ENCODE measurements at regions not wholly inside any gene's neighbourhood (a gene's known extent, or its start where the extent isn't known, plus 50 kb on each side); places are given as distances from the start of the nearest gene placed in this dataset.
A peak's percentile ranks its signal among the peaks of the same experiment; 100 is the strongest.

DNA sequence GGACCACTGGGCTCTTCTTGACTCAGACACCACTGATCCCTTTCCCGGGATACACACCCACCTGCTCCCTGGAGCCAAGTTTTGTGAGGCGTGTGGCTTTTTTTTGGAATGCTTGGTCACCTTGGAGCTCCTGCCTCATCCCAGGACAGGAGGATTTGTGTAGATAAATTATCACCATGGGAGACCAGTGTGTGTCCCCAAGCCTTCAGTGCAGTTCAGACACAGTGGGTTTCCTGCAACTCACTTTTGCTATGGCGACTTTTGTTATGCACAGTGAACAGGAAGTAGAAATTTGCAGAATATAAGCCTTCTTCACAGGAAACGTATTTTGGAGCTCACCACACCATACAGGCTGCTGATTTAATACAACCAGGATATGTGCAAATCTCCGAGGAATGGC, 357.4 kb downstream of the PAX1 start:
- Histone ChIP-seq H2BK20ac (ENCODE audit: low read depth, low read length, poor library complexity, severe bottlenecking) (no peak overlapping the region), H4K91ac (ENCODE audit: insufficient read length, low read depth, low read length) (no peak overlapping the region), H3K56ac (ENCODE audit: insufficient read length, low read depth, low read length) (no peak overlapping the region), H3K27me3 (ENCODE audit: insufficient read depth, low read length) (no peaks in the 10 kb centered on the region), H3K4me2 (ENCODE audit: insufficient read depth, insufficient read length, low read length) (no peak overlapping the region), H3K9me3 (ENCODE audit: control insufficient read depth, low read depth, low read length) (no peaks in the 10 kb centered on the region), H2BK120ac (ENCODE audit: low read depth, low read length, poor library complexity, severe bottlenecking) (no peak overlapping the region), H4K5ac (ENCODE audit: insufficient read length, low read depth, low read length) (no peak overlapping the region), H3K79me1 (ENCODE audit: insufficient read depth, low read depth, low read length, poor library complexity, severe bottlenecking) (no peaks in the 10 kb centered on the region), H2AK5ac (ENCODE audit: insufficient read length, low read length) (no peak overlapping the region), H2BK15ac (ENCODE audit: low read depth, low read length) (no peak overlapping the region), H3K79me2 (ENCODE audit: insufficient read depth, low read length) (no peaks in the 10 kb centered on the region), H2BK5ac (ENCODE audit: insufficient read length, low read length) (no peak overlapping the region), H3K4ac (ENCODE audit: low read depth, low read length) (no peak overlapping the region), H3K18ac (ENCODE audit: insufficient read length, low read depth, low read length) (no peak overlapping the region), H3K23me2 (ENCODE audit: insufficient read length, low read depth, low read length, poor library complexity, severe bottlenecking) (no peaks in the 10 kb centered on the region), H2BK12ac (ENCODE audit: insufficient read length, low read depth, low read length) (no peak overlapping the region), H3K4me1 (ENCODE audit: insufficient read depth, low read length) (no peaks in the 10 kb centered on the region), H3K27ac (ENCODE audit: insufficient read length, low read depth, low read length) (no peak overlapping the region), H4K8ac (replicated peaks; ENCODE audit: insufficient read length, low read depth, low read length) (no peak overlapping the region), H4K20me1 (ENCODE audit: control insufficient read depth, insufficient read depth, insufficient read length) (no peaks in the 10 kb centered on the region), H3K14ac (ENCODE audit: insufficient read depth, low read length) (no peak overlapping the region), H3T11ph (ENCODE audit: low read length) (no peak overlapping the region), H3K23ac (ENCODE audit: insufficient read length, low read depth, low read length) (no peak overlapping the region), H2AFZ (ENCODE audit: low read length) (no peak overlapping the region), H3K9ac (ENCODE audit: extremely low read depth, insufficient read length, low read length) (no peak overlapping the region)
- Mint-ChIP-seq H3K4me3 (no peak overlapping the region), H3K4me1 (peaks cover 2 to 15% of the 10 kb centered on the region in 2 experiments), H3K9me3 (no peaks in the 10 kb centered on the region), H3K27ac (peak overlapping the region in 1 of 3 experiments; percentile 68; a peak in 1 of 7 replicates), H3K36me3 (ENCODE audit: insufficient read depth in 1 of 3, low read depth in 3 of 3) (no peaks in the 10 kb centered on the region), H3K27me3 (ENCODE audit: low read depth) (no peaks in the 10 kb centered on the region)
- no peak for TF ChIP-seq CTCF (conservative IDR thresholded peaks at IDR 0.05)
- DNase-seq, result no peak
- WGBS (ENCODE audit: extremely low coverage, insufficient read length, low lambda C conversion rate), result no CpG with 5 or more reads among the region's 5 CpGs

All from H9 (cell line).